ENCODE measurements at regions not wholly inside any gene's neighbourhood (a gene's known extent, or its start where the extent isn't known, plus 50 kb on each side); places are given as distances from the start of the nearest gene placed in this dataset.

- H3K27ac ChIP-seq: no peak overlapping the region
- TF ChIP-seq ZFX (IDR thresholded peaks at IDR 0.05): no peak
- TF ChIP-seq, protein P1, sequence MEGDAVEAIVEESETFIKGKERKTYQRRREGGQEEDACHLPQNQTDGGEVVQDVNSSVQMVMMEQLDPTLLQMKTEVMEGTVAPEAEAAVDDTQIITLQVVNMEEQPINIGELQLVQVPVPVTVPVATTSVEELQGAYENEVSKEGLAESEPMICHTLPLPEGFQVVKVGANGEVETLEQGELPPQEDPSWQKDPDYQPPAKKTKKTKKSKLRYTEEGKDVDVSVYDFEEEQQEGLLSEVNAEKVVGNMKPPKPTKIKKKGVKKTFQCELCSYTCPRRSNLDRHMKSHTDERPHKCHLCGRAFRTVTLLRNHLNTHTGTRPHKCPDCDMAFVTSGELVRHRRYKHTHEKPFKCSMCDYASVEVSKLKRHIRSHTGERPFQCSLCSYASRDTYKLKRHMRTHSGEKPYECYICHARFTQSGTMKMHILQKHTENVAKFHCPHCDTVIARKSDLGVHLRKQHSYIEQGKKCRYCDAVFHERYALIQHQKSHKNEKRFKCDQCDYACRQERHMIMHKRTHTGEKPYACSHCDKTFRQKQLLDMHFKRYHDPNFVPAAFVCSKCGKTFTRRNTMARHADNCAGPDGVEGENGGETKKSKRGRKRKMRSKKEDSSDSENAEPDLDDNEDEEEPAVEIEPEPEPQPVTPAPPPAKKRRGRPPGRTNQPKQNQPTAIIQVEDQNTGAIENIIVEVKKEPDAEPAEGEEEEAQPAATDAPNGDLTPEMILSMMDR (conservative IDR thresholded peaks at IDR 0.05): peak; percentile 96
These were observed 107.2 kb upstream of the L3MBTL4 start for GRCh38 chr18:6521803-6522418.

- TF ChIP-seq ZFX (IDR thresholded peaks at IDR 0.05): no peak
- TF ChIP-seq, protein P1 (conservative IDR thresholded peaks at IDR 0.05): no peak
- H3K27ac ChIP-seq: no peak overlapping the region
These were observed 110.9 kb upstream of the L3MBTL4 start for GRCh38 chr18:6525604-6526003.

DNA sequence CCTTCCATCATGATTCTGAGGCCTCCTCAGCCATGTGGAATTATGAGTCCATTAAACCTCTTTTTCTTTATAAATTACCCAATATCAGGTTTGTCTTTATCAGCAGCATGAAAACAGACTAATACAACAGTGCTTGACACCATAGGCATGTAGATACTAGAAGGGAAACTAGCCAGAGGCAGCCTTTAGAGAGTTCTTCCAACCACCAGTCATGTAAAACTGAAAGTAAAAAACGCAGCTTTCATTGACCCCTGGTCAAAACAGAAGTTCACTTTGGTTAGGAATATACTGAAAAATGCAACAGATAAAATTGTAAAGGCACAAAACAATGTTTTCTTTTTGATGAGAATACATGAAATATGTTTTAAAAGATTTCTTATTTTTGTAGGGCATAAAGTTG, 122.8 kb upstream of the L3MBTL4 start:
- TF ChIP-seq ZFX (IDR thresholded peaks at IDR 0.05): no peak
- TF ChIP-seq, protein P1 (conservative IDR thresholded peaks at IDR 0.05): no peak
- no peak overlapping the region for H3K27ac ChIP-seq

GRCh38 chr18:6541131-6541679, 126.5 kb upstream of the L3MBTL4 start:
- TF ChIP-seq, protein P1 (conservative IDR thresholded peaks at IDR 0.05): peak; percentile 41
- peak overlapping the region; percentile 27; the same call in 1 of the 2 replicates for H3K27ac ChIP-seq

GRCh38 chr18:6542296-6542695, 127.6 kb upstream of the L3MBTL4 start:
- H3K27ac ChIP-seq: no peak overlapping the region; the same call in 1 of the 2 replicates
- TF ChIP-seq, protein P1 (conservative IDR thresholded peaks at IDR 0.05): no peak
- TF ChIP-seq ZFX (IDR thresholded peaks at IDR 0.05): no peak

DNA sequence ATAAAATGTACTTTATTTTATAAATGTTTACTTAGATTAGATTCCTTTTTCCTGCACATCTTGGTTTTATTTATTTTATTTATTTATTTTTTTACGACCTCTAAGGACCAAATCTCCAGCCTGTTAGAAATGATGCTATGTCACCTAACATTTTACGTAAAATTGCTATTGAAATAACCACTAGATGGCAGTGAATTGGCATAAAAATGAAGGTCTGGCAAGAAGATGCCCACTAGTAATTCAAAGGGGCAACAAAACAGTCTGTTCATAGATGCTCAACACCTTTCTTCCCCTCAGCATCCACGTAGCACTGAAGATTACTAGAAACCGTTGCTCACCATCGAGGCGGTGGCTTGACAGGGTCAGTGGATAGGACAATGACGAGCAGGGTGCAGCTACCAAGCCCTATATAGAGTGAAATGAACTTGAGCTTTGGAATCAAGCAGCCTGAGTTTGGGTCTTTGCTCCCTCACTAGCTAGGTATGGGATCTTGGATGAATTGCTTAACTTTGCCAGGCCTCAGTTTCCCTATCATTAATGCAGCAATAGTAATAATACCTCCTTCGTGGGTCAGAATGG, 128.7 kb upstream of the L3MBTL4 start:
- no peak for TF ChIP-seq ZFX (IDR thresholded peaks at IDR 0.05)
- TF ChIP-seq, protein P1 (conservative IDR thresholded peaks at IDR 0.05): peak; percentile 75
- H3K27ac ChIP-seq: no peak overlapping the region

GRCh38 chr18:6546229-6546628, 131.5 kb upstream of the L3MBTL4 start:
- no peak overlapping the region for H3K27ac ChIP-seq
- no peak for TF ChIP-seq ZFX (IDR thresholded peaks at IDR 0.05)
- TF ChIP-seq, protein P1 (conservative IDR thresholded peaks at IDR 0.05): no peak
